ENCODE measurements at regions not wholly inside any gene's neighbourhood (a gene's known extent, or its start where the extent isn't known, plus 50 kb on each side); places are given as distances from the start of the nearest gene placed in this dataset.

DNA sequence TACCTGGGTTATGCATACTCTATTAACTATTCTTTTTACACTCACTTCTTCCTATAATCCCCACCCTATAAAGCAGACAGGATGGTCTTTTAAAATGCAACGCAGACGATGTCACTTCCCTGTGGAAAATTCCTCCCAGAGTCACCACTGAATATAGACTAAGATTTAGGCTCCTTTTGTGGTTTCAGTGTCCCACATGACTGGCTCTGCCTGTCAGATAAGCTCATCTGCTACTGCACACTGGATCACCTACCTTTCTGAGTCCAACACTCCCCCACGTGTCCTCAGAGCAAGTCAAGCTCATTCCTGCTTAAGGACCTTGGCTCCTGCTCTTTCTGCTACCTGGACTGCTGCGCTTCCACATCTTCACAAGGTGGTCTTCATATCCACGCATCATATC is 73.0 kb upstream of the SIPA1L2 start:
- H3K36me3 ChIP-seq (ENCODE audit: insufficient read depth in 1 of 2, low read depth in 1 of 2): no peaks in the 10 kb centered on the region
- H3K4me1 ChIP-seq: peaks cover 6% of the 10 kb centered on the region
- H3K4me3 ChIP-seq: no peak overlapping the region
- no peak overlapping the region for H3K27ac ChIP-seq
- no peaks in the 10 kb centered on the region for H3K9me3 ChIP-seq
- ATAC-seq (no peak), DNase-seq (no peak)
- peaks cover 0 to 2% (median 0%) of the 10 kb centered on the region in 3 donors for H3K27me3 ChIP-seq (ENCODE audit: insufficient read depth in 3 of 3, low read length in 2 of 3)
- 85 to 91% (median 88%) methylated on average over 5 of the region's 5 CpGs for WGBS, 3 donors
- TF ChIP-seq CTCF (IDR thresholded peaks at IDR 0.05): no peak
- intact Hi-C loops (cut with DNase I): no loop called here

- Histone ChIP-seq H3K27me3 (ENCODE audit: insufficient read depth in 3 of 3, low read length in 2 of 3) (peaks cover 0 to 2% (median 0%) of the 10 kb centered on the region in 3 donors), H3K4me3 (no peak overlapping the region), H3K36me3 (ENCODE audit: insufficient read depth in 1 of 2, low read depth in 1 of 2) (no peaks in the 10 kb centered on the region), H3K4me1 (peaks cover 6% of the 10 kb centered on the region), H3K9me3 (no peaks in the 10 kb centered on the region), H3K27ac (no peak overlapping the region)
- 57 to 68% (median 67%) methylated on average over 2 of the region's 2 CpGs for WGBS, 3 donors
- peak in 1 of 4 donors; percentile 18 for ATAC-seq
- DNase-seq: no peak
- intact Hi-C loops (cut with DNase I): no loop called here
- TF ChIP-seq CTCF (IDR thresholded peaks at IDR 0.05): no peak
Observed at GRCh38 chr1:232704256-232704655, 74.3 kb upstream of the SIPA1L2 start.

DNA sequence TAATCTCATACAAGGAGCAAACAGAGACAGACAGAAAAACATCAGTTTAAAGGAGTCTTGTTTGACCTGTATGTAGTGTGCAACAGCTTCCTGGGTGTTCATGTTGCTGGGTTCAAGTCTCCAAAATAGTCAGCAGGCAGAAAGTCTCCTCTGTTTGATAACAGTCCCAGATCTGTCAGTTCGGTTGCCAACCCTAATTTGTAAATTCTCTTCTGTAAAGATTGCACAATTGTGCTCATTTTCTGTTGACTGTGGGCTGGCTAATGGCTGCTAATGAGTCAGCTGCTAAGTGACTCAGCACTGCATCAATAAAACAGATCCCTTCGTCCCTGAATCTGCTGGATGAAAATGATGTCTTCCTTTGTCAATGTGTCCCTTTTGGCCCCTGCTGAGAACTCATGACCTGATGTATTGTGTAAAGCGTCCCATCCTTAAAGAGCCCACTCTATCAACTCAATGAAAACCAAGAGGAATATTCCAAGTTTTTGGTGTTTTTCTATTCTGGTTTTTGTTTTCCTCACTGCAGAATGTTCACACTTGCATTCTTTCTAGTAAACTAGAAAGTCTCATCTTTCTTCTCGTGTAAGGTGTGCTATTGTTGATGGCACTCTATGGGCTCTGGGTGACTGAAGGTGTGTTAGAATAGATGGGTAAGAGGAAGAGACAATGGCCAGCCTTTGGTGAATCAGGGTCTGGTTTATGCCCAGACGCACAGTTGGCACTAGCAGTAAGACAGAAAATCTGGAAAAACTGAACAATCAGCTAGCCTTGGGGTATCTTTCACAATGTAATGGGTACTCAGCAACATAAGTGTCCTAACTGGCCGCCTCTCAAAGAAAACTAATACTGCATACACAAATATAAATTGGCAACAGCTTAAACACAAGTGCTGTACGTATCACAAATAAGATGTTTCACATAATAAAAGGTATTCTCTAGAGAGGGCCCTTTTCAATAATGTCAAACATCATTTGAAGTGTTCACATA is 75.1 kb upstream of the SIPA1L2 start:
- Histone ChIP-seq H3K36me3 (ENCODE audit: insufficient read depth in 1 of 2, low read depth in 1 of 2) (no peaks in the 10 kb centered on the region), H3K9me3 (no peaks in the 10 kb centered on the region), H3K27ac (peak overlapping the region; percentile 56), H3K27me3 (ENCODE audit: insufficient read depth in 3 of 3, low read length in 2 of 3) (peaks cover 0 to 2% (median 0%) of the 10 kb centered on the region in 3 donors), H3K4me3 (no peak overlapping the region), H3K4me1 (peaks cover 6% of the 10 kb centered on the region)
- WGBS, 3 donors: 53 to 66% (median 53%) methylated on average over 7 of the region's 7 CpGs
- DNase-seq: peak in 1 of 2 donors; percentile 33
- TF ChIP-seq CTCF (IDR thresholded peaks at IDR 0.05): no peak
- ATAC-seq: peak; percentile 75 to 89 (median 78)
- intact Hi-C loops (cut with DNase I): no loop called here

GRCh38 chr1:232705815-232706575 is 76.1 kb upstream of the SIPA1L2 start:
- TF ChIP-seq CTCF (IDR thresholded peaks at IDR 0.05): no peak
- no peaks in the 10 kb centered on the region for H3K36me3 ChIP-seq (ENCODE audit: insufficient read depth in 1 of 2, low read depth in 1 of 2)
- WGBS, 3 donors: 81 to 89% (median 86%) methylated on average over 7 of the region's 7 CpGs
- no peak overlapping the region for H3K27ac ChIP-seq
- peaks cover 6% of the 10 kb centered on the region for H3K4me1 ChIP-seq
- no peaks in the 10 kb centered on the region for H3K9me3 ChIP-seq
- DNase-seq (peak in 1 of 2 donors; percentile 49), ATAC-seq (peak in 1 of 4 donors; percentile 36)
- H3K27me3 ChIP-seq (ENCODE audit: insufficient read depth in 3 of 3, low read length in 2 of 3): peaks cover 0 to 2% (median 0%) of the 10 kb centered on the region in 3 donors
- intact Hi-C loops (cut with DNase I): no loop called here
- H3K4me3 ChIP-seq: no peak overlapping the region
